ENCODE measurements at regions not wholly inside any gene's neighbourhood (a gene's known extent, or its start where the extent isn't known, plus 50 kb on each side); places are given as distances from the start of the nearest gene placed in this dataset.

DNA sequence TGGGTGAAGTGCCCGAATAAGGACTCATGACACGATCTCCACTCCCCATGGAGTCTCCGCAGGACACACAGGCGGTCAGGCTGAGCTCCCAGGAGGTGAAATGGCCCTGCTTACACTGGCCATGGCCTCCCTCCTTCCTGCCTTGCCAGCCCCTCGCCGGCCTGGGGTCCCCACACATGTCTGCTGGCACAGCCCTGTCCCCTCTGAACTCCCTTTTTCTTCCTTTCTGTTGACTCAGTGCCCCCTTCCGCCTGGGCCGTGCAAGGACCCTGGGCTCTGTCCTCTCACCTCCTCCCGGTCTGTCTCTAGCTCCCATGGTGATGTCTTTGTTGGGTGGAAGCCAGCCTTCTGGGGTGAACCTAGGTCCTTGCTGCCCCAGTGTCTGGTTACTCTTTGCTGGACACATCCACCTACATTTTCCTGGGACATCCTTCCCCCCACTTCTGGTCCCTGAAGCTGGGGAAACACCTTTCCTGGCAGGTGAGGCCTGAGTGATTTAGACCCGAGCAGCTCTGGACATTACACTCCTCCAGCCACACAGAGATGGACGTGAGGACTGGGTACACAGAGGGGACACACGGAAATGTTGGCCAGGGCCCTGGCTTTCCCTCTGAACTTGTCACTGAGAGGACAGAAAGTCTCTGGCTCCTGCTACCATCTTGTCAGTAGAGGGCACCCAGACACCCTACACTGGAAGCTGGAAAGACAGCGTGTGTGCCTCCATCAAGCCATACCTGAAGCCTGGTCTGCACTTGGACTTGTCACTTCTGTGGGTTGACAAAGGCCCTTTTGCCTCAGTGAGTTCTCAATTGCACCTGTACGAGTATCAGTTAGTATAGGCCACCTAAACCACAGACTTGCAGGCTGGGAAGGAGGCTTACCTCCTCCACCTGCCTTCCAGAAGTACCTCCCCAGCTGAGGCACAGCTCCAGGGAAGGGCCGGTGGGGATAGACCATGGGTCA, 864.3 kb downstream of the TBC1D22A start:
- TF ChIP-seq POLR2A (IDR thresholded peaks at IDR 0.05) (no peak), CTCF (IDR thresholded peaks at IDR 0.05) (no peak)

All from heart left ventricle (tissue), 13 donors.